Bronchial epithelial cell (primary cell): ENCODE measurements at regions not wholly inside any gene's neighbourhood (a gene's known extent, or its start where the extent isn't known, plus 50 kb on each side); places are given as distances from the start of the nearest gene placed in this dataset.

Experiments
- DNase-seq: peaks from one replicate; pipeline ENCODE4 v3.0.0-alpha.2; 2010; ENCODE audit warnings: low read depth
- FAIRE-seq: peaks from 2 replicates; lab custom pipeline; 2011; peaks lifted over from hg19 to GRCh38; lab: Jason Lieb, UNC
- H3K27me3 ChIP-seq: 2 replicates; pipeline ENCODE4 v1.5.1; 2011; ENCODE audit warnings: low read length; ENCODE audit not compliant: control insufficient read depth, insufficient read depth
- H3K36me3 ChIP-seq: 2 replicates; pipeline ENCODE4 v1.5.1; 2011; ENCODE audit warnings: low read length; ENCODE audit not compliant: control insufficient read depth, insufficient read depth
- H3K4me3 ChIP-seq: 2 replicates; pipeline ENCODE4 v1.5.1; 2011; ENCODE audit warnings: mild to moderate bottlenecking, low read depth, low read length, control low read depth
- CTCF ChIP-seq: IDR thresholded peaks from 2 replicates; pipeline ENCODE4 v1.5.1; 2011; ENCODE audit warnings: mild to moderate bottlenecking, moderate library complexity, low read length, control low read depth, inconsistent platforms; ENCODE audit not compliant: insufficient read depth, severe bottlenecking

GRCh38 chr11:11764423-11764803, 77.4 kb upstream of the USP47 start:
- DNase-seq, result no peak
- Histone ChIP-seq H3K4me3 (no peak overlapping the region), H3K27me3 (peaks cover 8% of the 10 kb centered on the region), H3K36me3 (no peaks in the 10 kb centered on the region)
- no peak for TF ChIP-seq CTCF
- FAIRE-seq, result no peak

DNA sequence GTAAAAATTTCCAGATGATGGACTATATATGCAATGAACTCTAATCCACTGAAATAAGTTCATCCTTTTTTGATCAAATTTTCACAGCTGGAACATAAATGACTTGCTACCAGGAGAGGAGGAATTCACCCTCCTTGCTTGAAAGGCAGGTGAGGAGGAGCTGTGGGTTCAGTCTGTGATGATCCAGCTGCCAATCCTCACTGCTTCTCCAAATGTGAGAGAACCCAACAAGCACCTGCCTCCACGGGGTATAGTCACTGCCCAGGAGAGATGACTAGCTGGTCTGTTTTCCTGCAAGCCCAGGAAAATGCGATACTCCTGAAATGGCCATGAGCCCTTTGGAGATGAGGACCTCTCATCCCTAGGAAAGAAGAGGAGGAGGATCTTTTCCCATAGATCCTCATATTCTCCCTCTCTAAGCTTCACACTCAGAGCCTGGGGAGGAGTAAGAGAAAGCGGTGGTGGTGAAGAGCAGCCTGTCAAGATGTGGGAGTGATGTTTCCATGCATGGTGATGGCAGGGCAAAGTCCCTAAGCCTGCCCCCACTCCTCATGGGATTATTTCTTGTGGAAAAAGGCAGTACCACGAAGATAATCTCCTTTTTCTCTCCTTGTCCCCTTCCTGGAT, 77.9 kb upstream of the USP47 start:
- no peak for TF ChIP-seq CTCF
- peaks cover 8% of the 10 kb centered on the region for H3K27me3 ChIP-seq
- FAIRE-seq, result no peak
- DNase-seq, result no peak
- H3K4me3 ChIP-seq, result no peak overlapping the region
- H3K36me3 ChIP-seq, result no peaks in the 10 kb centered on the region

DNA sequence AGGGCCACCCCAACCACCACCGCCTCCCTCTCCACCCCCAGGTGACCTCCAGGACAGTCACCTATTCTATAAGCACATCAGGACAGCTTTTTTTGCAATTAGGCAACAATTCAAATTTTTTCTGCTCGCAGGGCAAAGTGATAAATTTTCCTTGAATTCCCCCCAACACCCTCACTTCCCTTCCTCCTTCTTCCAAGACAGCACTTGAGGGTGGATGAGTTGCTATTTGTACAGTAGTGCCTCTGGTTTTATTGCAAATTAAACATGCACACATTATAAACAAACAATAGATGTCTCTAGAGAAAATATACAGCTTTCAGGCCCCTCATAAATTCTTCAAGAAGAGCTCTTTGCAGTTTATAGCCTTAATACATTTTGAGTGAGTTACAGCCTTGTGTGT, 80.9 kb upstream of the USP47 start:
- FAIRE-seq (peak; percentile 23), DNase-seq (no peak)
- peaks cover 8% of the 10 kb centered on the region for H3K27me3 ChIP-seq
- TF ChIP-seq CTCF, result no peak
- no peak overlapping the region for H3K4me3 ChIP-seq
- no peaks in the 10 kb centered on the region for H3K36me3 ChIP-seq

GRCh38 chr11:11758603-11759196, 83.1 kb upstream of the USP47 start:
- Histone ChIP-seq H3K27me3 (peaks cover 7% of the 10 kb centered on the region), H3K4me3 (no peak overlapping the region), H3K36me3 (no peaks in the 10 kb centered on the region)
- DNase-seq (no peak), FAIRE-seq (peak; percentile 93)
- no peak for TF ChIP-seq CTCF

GRCh38 chr11:11757909-11758308, 83.9 kb upstream of the USP47 start:
- Histone ChIP-seq H3K36me3 (no peaks in the 10 kb centered on the region), H3K27me3 (peaks cover 5% of the 10 kb centered on the region), H3K4me3 (no peak overlapping the region)
- no peak for TF ChIP-seq CTCF
- FAIRE-seq (no peak), DNase-seq (no peak)

GRCh38 chr11:11756718-11757117, 85.1 kb upstream of the USP47 start:
- FAIRE-seq, result no peak

More at GRCh38 chr11:11756718-11757117, 85.1 kb upstream of the USP47 start:
- no peak for DNase-seq
- Histone ChIP-seq H3K4me3 (no peak overlapping the region), H3K27me3 (peaks cover 4% of the 10 kb centered on the region), H3K36me3 (no peaks in the 10 kb centered on the region)
- no peak for TF ChIP-seq CTCF
